K562 (cell line): ENCODE measurements at regions not wholly inside any gene's neighbourhood (a gene's known extent, or its start where the extent isn't known, plus 50 kb on each side); places are given as distances from the start of the nearest gene placed in this dataset.

ENCODE experiments used
- CCAR2 ChIP-seq: fragments of 200-400 bp; formaldehyde crosslinking; IDR thresholded peaks from 2 replicates; pipeline ENCODE4 v1.6.1; 2017; ENCODE audit warnings: mild to moderate bottlenecking, low read depth, low read length
- FOXJ3 ChIP-seq: sonication (generic); formaldehyde crosslinking; IDR thresholded peaks from 2 replicates; pipeline ENCODE4 v1.4.0; 2020; ENCODE audit warnings: mild to moderate bottlenecking, missing genetic modification reagents
- MEF2D ChIP-seq: conservative IDR thresholded peaks from 2 replicates; pipeline ENCODE4 v1.6.1; 2016; ENCODE audit warnings: low read depth, missing genetic modification characterization, missing compliant biosample characterization
- POLR2A ChIP-seq: fragments of 450-650 bp; conservative IDR thresholded peaks from 2 replicates; pipeline ENCODE4 v1.6.1; 2016
- POLR2AphosphoS2 ChIP-seq: IDR thresholded peaks from 2 replicates; pipeline ENCODE4 v1.6.1; 2012; ENCODE audit warnings: low read length, improper control_type of control experiment
- TGIF2 ChIP-seq: sonication (generic); formaldehyde crosslinking; IDR thresholded peaks from 2 replicates; pipeline ENCODE4 v1.8.1; 2022; ENCODE audit warnings: mild to moderate bottlenecking, missing genetic modification reagents, moderate library complexity
- ZNF785 ChIP-seq: fragments of 250-450 bp; sonication (Bioruptor Pico); IDR thresholded peaks from 2 replicates; pipeline ENCODE4 v1.4.0; 2020; ENCODE audit warnings: mild to moderate bottlenecking
- TF ChIP-seq, protein P1 (sequence below), 3 experiments: IDR thresholded peaks in 2 of 3; conservative IDR thresholded peaks in 1 of 3; 2 replicates each; pipeline ENCODE4 v1.5.1; 2011 to 2012; ENCODE audit warnings: low read length in 3 of 3, mild to moderate bottlenecking in 3 of 3, control low read depth in 2 of 3, improper control_type of control experiment in 1 of 3, inconsistent platforms in 1 of 3, low read depth in 1 of 3, mixed read lengths in 1 of 3, moderate library complexity in 1 of 3; ENCODE audit not compliant: insufficient read depth in 2 of 3
- TF ChIP-seq, protein P2 (sequence below): sonication (generic); formaldehyde crosslinking; IDR thresholded peaks from 2 replicates; pipeline ENCODE4 v1.8.0; 2023; ENCODE audit warnings: mild to moderate bottlenecking, missing genetic modification reagents

DNA sequence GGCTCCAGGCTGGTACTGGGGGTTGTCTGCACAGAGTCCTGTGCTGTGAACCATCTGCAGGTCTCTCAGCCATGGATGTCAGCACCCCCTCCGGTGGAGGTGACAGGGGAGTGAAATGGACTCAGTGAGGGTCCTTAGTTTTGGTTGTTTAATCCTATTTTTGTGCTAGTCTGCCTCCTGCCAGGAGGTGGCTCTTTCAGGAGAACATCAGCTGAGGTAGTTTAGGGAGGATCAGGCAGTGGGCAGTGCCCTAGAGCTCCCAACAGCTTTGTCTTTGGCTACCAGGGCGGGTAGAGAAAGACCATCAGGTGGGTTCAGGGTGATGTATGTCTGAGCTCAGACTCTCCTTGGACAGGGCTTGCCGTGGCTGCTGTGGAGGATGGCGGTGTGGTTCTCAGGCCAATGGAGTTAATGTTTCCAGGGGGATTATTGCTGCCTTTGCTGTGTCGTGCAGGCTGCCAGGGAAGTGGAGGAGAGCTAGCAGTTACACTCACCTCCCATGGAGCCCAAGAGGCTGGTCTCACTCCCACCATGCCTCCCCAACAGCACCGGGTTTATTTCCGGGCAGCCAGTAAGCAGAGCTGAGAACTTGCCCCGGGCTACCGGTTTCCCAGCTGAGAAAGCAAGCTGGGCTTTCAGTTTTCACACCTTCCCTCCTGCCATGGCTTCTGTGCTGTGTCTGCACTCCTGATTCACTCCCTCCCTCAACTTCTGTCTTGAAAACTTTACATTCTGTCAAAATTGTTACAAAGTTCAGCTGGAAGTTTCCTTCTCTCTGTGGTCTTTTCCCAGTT lies 563.4 kb downstream of the XIRP2 start:
- TF ChIP-seq, protein P1, sequence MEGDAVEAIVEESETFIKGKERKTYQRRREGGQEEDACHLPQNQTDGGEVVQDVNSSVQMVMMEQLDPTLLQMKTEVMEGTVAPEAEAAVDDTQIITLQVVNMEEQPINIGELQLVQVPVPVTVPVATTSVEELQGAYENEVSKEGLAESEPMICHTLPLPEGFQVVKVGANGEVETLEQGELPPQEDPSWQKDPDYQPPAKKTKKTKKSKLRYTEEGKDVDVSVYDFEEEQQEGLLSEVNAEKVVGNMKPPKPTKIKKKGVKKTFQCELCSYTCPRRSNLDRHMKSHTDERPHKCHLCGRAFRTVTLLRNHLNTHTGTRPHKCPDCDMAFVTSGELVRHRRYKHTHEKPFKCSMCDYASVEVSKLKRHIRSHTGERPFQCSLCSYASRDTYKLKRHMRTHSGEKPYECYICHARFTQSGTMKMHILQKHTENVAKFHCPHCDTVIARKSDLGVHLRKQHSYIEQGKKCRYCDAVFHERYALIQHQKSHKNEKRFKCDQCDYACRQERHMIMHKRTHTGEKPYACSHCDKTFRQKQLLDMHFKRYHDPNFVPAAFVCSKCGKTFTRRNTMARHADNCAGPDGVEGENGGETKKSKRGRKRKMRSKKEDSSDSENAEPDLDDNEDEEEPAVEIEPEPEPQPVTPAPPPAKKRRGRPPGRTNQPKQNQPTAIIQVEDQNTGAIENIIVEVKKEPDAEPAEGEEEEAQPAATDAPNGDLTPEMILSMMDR (IDR thresholded peaks at IDR 0.05 in 2 of 3, conservative IDR thresholded peaks at IDR 0.05 in 1 of 3; ENCODE audit: insufficient read depth in 2 of 3, low read depth in 1 of 3, low read length in 3 of 3): no peak
- TF ChIP-seq MEF2D (tag): no peak
- no peak for TF ChIP-seq ZNF785 (CRISPR knock-in tag)
- no peak for TF ChIP-seq POLR2AphosphoS2
- TF ChIP-seq TGIF2 (CRISPR knock-in tag): no peak
- TF ChIP-seq CCAR2: no peak
- TF ChIP-seq POLR2A: no peak
- TF ChIP-seq FOXJ3 (CRISPR knock-in tag): no peak
- TF ChIP-seq, protein P2, sequence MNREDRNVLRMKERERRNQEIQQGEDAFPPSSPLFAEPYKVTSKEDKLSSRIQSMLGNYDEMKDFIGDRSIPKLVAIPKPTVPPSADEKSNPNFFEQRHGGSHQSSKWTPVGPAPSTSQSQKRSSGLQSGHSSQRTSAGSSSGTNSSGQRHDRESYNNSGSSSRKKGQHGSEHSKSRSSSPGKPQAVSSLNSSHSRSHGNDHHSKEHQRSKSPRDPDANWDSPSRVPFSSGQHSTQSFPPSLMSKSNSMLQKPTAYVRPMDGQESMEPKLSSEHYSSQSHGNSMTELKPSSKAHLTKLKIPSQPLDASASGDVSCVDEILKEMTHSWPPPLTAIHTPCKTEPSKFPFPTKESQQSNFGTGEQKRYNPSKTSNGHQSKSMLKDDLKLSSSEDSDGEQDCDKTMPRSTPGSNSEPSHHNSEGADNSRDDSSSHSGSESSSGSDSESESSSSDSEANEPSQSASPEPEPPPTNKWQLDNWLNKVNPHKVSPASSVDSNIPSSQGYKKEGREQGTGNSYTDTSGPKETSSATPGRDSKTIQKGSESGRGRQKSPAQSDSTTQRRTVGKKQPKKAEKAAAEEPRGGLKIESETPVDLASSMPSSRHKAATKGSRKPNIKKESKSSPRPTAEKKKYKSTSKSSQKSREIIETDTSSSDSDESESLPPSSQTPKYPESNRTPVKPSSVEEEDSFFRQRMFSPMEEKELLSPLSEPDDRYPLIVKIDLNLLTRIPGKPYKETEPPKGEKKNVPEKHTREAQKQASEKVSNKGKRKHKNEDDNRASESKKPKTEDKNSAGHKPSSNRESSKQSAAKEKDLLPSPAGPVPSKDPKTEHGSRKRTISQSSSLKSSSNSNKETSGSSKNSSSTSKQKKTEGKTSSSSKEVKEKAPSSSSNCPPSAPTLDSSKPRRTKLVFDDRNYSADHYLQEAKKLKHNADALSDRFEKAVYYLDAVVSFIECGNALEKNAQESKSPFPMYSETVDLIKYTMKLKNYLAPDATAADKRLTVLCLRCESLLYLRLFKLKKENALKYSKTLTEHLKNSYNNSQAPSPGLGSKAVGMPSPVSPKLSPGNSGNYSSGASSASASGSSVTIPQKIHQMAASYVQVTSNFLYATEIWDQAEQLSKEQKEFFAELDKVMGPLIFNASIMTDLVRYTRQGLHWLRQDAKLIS (CRISPR knock-in tag): no peak
